PFSK-1 (cell line): ENCODE measurements at regions not wholly inside any gene's neighbourhood (a gene's known extent, or its start where the extent isn't known, plus 50 kb on each side); places are given as distances from the start of the nearest gene placed in this dataset.

Source experiments
- POLR2AphosphoS5 ChIP-seq: IDR thresholded peaks from 2 replicates; pipeline ENCODE4 v1.6.1; 2012; ENCODE audit warnings: low read depth, mild to moderate bottlenecking, control low read depth, low read length, moderate library complexity
- SIN3A ChIP-seq: IDR thresholded peaks from 2 replicates; pipeline ENCODE4 v1.6.1; 2012; ENCODE audit warnings: mild to moderate bottlenecking, low read length, moderate library complexity, borderline replicate concordance; ENCODE audit not compliant: insufficient read depth
- TF ChIP-seq, protein P1 (sequence below), 2 experiments: IDR thresholded peaks; 2 replicates each; pipeline versions ENCODE4 v1.6.1 to v1.8.0; 2011 to 2012; ENCODE audit warnings: low read depth in 2 of 2, low read length in 2 of 2, control low read depth in 1 of 2, inconsistent platforms in 1 of 2, mild to moderate bottlenecking in 1 of 2, moderate library complexity in 1 of 2; ENCODE audit not compliant: insufficient read depth in 1 of 2

DNA sequence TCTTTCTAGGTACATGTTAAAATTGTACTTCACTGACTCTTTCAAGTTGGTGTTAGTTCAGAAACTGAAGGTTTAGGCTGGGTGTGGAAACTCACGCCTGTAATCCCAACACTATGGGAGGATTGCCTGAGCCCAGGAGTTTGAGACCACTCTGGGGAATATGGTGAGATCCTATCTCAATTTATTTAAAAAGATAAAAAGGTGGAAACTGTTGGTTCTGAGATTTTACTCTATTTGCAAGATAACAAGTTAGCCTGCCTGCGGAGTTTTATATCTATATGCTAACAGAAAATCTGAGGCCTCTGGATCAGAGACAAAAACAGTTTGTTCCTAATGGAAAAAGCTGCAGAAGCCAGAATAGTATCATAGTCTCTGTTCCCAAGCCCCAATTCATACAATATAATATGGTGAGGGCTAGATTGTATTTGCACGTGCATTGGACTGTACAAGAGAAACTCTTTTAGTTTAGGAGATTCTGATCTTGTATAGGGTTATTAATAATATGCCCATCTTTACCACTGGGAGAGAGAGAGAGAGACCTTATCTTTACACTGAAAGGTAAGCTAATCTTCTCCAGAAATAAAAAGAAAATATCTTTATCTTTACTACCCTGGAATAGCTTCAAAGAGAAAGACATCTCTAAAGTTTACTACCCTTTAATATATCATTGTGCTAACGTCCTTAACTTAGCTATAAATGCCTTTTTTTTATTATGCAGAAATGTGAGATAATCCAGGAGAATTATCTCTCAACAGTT is 1267.6 kb downstream of the OTOL1 start:
- TF ChIP-seq, protein P1, sequence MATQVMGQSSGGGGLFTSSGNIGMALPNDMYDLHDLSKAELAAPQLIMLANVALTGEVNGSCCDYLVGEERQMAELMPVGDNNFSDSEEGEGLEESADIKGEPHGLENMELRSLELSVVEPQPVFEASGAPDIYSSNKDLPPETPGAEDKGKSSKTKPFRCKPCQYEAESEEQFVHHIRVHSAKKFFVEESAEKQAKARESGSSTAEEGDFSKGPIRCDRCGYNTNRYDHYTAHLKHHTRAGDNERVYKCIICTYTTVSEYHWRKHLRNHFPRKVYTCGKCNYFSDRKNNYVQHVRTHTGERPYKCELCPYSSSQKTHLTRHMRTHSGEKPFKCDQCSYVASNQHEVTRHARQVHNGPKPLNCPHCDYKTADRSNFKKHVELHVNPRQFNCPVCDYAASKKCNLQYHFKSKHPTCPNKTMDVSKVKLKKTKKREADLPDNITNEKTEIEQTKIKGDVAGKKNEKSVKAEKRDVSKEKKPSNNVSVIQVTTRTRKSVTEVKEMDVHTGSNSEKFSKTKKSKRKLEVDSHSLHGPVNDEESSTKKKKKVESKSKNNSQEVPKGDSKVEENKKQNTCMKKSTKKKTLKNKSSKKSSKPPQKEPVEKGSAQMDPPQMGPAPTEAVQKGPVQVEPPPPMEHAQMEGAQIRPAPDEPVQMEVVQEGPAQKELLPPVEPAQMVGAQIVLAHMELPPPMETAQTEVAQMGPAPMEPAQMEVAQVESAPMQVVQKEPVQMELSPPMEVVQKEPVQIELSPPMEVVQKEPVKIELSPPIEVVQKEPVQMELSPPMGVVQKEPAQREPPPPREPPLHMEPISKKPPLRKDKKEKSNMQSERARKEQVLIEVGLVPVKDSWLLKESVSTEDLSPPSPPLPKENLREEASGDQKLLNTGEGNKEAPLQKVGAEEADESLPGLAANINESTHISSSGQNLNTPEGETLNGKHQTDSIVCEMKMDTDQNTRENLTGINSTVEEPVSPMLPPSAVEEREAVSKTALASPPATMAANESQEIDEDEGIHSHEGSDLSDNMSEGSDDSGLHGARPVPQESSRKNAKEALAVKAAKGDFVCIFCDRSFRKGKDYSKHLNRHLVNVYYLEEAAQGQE (IDR thresholded peaks at IDR 0.05; ENCODE audit: insufficient read depth in 1 of 2, low read depth in 2 of 2, low read length in 2 of 2) = no peak
- TF ChIP-seq POLR2AphosphoS5 (no peak), SIN3A (no peak)
